Retina (tissue), 1 donor: ENCODE measurements at regions not wholly inside any gene's neighbourhood (a gene's known extent, or its start where the extent isn't known, plus 50 kb on each side); places are given as distances from the start of the nearest gene placed in this dataset.

Experiments used
- DNase-seq: peaks from one replicate; pipeline ENCODE4 v3.0.0-alpha.2; 2016

- no peak for DNase-seq
These were observed 430.5 kb downstream of the HLX start for GRCh38 chr1:221309723-221310122.

- DNase-seq = no peak
These were observed 430.9 kb downstream of the HLX start for GRCh38 chr1:221310180-221310579.

- DNase-seq = no peak
These were observed 426.6 kb downstream of the DUSP10 start for GRCh38 chr1:221315330-221315729.

DNA sequence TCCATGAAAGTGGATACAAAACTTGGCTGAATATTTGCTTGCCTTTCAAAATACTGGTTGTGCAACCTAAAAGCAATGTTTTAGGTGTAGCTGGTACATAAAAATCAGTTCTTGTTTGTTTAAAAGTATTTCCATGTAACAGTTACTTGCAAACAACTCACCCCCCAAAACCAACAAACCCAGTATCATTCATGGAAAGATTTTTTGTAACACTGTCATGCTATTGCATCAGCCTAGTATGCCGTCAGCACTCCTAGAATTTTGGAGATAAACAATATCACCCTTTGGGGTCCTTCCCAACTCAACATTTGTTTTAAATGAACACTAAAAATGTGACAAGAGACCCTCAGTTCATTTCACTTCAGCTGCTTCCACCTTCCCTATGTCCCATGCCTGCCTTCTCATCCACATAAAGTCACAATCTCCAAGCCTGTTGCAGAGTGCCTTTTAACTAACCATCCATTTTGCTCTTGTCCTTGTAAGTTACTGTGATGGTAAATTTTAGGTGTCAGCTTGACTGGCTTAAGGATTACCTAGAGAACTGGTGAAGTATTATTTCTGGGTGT, 425.3 kb downstream of the DUSP10 start:
- no peak for DNase-seq

GRCh38 chr1:221317537-221317936, 424.4 kb downstream of the DUSP10 start:
- no peak for DNase-seq

DNA sequence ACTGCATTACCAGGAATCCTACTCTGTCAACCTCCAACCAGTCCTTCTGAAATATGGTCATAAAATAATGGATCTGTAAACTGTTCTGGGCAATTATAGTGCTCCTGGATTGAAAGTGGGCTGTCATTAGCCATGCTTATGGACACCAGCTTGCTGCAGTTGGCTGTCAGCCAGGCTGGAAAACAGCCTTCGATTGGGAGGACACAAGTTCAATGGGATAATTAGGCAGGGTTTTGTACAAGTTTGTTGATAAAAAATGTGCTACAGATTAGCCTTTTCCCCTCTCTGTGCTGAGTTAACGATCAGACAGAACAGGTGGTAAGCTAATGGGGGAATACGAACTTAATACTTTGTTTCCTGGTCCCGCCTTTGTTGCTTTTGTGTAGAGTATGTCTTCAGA, 413.9 kb downstream of the DUSP10 start:
- DNase-seq = no peak

GRCh38 chr1:221328371-221328770, 413.5 kb downstream of the DUSP10 start:
- DNase-seq = no peak

DNA sequence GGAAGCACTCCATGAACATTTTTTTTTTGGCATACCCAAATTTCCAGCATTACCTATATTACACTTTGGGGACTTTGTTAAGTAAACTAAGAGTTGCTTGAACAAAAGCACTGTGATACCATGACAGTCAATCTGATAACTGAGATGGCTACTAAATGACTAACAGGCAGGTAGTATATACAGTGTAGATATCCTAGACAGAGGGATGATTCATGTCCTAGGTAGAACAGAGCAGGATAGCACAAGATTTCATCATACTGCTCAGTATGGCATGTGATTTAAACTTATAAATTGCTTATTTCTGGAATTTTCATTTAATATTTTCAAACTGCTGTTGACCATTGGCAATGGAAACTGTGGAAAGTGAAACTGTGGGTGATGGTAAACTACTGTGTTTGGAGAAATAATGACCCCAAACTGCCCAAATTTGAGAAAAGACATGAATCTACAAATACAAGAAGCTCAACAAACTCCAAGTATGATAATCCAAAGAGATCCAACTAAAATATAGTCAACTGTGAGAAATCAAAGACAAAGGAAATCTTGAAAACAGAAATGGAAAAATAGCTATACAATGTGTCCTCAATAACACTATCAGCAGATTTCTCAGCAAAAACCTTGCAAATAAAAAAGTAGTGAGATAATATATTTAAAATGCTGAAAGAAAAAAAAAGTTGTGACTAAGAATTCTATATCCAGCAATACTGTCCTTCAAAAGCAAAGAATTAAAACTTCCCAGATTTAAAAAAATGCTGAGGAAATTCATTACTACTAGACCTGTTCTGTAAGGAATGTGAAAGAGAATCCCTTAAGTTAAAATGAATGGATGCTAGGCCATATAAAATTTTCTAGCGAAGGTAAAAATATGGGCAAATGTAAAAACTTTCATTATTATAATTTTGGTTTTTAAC, 410.4 kb downstream of the DUSP10 start:
- DNase-seq = no peak

DNA sequence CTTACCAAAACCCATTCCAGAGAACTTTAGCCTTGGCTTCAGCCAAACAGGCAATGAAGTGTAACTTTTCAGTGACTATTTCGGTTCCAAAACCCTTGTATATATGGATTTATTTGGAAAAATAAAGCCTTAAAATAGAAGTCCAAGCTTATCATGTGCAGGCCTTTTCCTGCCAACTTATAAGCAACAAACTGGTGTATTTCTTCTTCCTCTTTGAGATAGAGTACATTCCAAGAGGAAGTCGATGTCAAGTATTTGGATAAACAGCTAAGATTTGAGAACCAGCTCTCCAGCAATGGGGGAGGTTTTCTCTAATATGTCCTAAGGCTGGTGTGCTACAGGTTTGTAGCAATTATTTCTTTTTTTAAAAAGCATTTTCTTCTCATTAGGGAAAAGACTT, 407.8 kb downstream of the DUSP10 start:
- no peak for DNase-seq

DNA sequence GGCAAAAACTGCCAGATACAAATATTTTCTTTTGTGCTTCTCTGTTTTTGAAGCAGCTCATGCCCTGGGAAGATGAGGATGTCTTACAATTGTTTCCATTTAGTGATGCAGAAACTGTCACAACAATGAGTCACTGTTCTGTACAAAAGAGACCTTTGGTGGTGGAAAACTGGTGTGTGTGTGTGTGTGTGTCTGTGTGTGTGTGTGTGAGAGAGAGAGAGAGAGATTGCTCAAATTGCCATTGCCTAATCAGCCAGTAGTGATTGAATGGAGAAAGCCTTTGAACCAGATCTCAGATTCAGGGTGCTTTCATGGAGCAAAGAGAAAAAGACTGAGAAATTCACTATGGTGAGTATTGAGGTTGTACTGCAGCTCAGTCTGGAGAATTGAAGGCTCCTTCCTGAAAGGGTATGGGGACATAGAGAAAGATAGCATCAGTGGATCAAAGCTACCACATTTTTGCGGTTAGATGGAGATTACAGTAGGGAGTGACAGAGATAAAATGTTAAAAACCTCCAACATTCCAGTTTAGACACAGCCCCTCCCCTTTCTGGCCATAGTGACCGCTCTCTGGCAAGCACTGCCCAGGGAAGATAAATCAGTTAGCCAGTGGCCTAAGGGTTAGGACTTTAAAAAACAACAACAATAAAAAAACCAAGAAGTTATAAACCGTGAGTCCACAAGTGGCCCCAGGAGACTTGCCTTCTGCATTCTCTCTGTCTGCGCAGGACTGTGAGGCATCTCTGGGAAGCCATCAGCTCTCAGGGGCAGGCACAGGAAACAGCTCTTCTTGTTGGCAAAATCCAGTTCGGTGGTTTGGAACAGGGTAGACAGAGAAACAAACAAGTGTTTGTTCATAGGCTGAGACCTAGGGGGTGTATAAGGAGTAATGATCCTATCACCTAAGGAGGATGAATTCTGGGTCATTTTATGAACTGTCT, 406.5 kb downstream of the DUSP10 start:
- peak; percentile 73 for DNase-seq

DNA sequence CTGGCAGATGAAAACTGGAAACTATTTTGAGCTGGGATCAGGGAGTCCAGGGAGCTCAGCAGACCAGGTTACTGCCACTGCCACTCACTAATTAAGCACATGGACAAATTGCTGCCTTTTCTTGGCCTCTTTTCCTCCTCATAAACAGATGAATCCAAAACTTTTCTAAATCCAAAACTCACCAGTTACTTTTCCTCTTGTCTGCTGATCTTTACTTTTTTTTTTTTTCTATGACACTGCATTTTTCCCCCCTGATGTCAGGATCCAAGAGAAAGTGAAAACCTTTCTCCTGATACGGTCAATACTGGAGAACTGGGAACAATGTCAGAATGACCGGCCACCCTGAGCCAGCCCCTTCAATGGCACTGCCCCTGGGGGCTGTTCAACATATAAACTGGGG, 405.8 kb downstream of the DUSP10 start:
- DNase-seq = peak; percentile 15

GRCh38 chr1:221337106-221337505, 404.8 kb downstream of the DUSP10 start:
- DNase-seq = no peak

- no peak for DNase-seq
These were observed 398.8 kb downstream of the DUSP10 start for GRCh38 chr1:221343136-221343535.

DNA sequence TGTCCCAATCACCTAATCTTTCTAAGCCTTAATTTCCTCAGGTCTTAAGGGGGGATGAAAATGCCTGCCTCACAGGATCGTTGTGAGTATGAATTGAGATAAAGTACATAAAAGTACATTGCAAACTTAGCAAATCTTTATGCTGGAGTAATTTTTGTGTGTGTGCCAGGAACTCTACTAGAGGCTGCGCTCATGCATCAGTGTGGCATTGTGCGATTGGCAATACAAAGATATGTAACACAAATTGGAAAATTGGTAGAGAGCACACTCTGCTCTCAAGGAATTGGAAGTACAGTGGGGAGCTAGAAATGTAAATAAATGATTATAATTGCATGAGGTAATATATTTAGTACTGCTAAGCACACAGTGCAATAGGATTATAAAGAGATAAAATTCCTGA, 398.3 kb downstream of the DUSP10 start:
- no peak for DNase-seq

- no peak for DNase-seq
These were observed 397.2 kb downstream of the DUSP10 start for GRCh38 chr1:221344693-221345092.

DNA sequence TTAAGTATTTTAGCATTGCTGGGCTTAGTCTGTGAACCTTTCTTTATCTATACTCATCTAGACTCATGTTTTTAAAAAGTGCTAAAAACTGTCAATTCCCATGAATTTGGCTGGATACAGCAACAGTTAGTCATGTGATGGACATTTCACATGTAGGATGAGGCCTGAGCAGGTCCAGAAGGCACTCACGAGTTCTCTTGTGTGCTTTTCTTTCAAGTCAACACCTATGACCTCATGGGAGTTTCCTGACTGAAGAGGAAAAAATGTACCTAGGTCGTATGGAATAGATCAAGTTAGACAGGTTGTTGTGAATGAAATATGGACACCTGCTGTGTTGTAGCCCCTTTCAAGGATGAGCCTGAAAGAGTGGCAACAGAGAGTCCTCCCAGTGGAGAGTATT, 394.2 kb downstream of the DUSP10 start:
- DNase-seq = no peak

- no peak for DNase-seq
These were observed 391.8 kb downstream of the DUSP10 start for GRCh38 chr1:221350091-221350490.

GRCh38 chr1:221356693-221357092, 385.2 kb downstream of the DUSP10 start:
- no peak for DNase-seq

DNA sequence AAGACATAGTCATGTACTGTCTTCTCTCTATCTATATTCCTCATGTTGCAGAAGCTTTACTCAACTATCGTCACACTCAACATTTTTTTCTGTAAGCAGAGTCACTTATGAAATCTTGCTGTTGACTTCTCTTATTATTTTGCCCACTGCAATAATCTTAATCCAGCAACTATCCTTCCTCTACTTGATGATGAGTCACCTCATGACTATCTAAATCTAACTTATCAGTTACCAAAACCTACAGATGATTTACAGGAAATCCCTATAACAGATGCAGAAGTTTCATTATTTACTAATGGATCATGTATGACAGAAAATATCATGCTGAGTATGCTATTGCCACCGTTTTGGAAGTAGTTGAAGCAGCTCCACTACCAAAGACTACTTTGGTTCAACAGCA, 378.9 kb downstream of the DUSP10 start:
- no peak for DNase-seq

DNA sequence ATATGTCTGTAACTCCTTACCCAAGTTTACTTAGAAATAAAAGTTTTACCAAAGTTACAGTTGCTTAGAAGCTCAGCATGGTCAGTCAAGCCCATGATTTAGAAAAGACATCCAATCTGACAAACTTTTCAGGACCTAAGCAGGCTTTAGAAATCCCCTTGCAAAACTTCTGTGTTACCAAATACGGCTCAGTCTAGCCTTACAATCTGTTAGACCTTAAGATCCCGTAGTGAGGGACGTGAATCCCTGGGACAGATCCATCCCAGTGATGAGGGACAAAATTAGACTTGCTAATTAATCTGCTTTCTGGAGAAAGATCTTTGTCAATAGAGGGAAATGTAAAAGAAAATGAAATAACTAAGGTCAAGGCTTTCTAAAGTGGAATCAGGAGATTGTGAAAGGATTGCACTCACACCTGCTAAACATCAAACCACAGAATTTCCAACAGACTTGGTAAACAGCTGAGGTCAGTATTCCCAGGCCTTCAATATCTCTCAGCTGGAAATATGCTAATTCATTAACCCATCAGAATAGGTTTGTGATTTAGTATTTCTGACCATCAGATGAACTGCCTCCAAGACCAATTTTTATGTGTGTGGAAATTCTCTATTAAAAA, 375.3 kb downstream of the DUSP10 start:
- no peak for DNase-seq

DNA sequence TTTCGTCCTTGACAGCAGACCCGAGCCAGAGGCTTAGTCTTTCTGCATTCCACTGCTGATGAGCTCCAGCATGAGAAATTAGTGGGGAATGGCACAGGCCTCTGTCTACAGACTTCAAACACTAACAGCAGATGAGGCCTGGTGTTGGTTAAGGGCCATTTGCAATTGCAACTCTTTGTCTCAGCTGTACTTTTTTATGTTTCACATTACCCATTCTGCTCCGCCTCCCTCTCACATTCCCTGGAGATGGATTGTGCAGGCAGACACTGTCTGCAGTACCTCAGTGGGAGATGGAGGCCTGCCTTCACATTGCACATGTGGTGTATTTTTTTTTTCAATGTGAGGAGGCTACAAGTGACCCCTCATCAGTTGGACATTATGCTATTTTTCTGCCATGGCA, 370.2 kb downstream of the DUSP10 start:
- DNase-seq = no peak

DNA sequence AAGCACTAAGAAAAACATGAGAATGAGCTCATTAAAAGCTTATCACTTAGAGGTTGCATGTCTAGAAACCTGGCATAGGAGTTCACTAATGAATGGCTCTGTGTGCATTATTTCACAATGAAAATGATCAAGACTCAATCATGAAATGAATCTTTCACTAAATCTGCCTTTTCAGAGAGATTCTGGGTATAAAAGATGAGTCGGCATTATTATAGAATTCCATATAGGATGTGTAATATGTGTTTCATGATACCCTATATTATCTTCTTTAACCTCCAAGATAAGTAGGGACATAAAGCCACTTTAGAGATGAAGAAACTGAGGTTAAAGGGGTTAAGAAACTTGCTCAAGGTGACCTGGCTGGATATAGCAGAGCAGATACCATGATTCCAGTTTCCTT, 368.1 kb downstream of the DUSP10 start:
- DNase-seq = no peak

- peak; percentile 27 for DNase-seq
These were observed 365.6 kb downstream of the DUSP10 start for GRCh38 chr1:221376286-221376685.
